ENCODE measurements at regions not wholly inside any gene's neighbourhood (a gene's known extent, or its start where the extent isn't known, plus 50 kb on each side); places are given as distances from the start of the nearest gene placed in this dataset.
"Not testable (repeated sequence)": the region's sequence is repeated elsewhere in the genome, so short reads cannot be mapped to it uniquely, and the experiment has no call there.

GRCh38 chr6:55124241-55124640 is 50.1 kb upstream of the HCRTR2 start:
- TF ChIP-seq POLR2AphosphoS5, CTCF (IDR thresholded peaks at IDR 0.05): not testable (repeated sequence)
